Skeletal muscle satellite cell (primary cell): ENCODE measurements at regions not wholly inside any gene's neighbourhood (a gene's known extent, or its start where the extent isn't known, plus 50 kb on each side); places are given as distances from the start of the nearest gene placed in this dataset.

ENCODE experiments used
- H3K27me3 ChIP-seq: 2 replicates; pipeline ENCODE4 v1.7.0; 2013; ENCODE audit warnings: low read length; ENCODE audit not compliant: control insufficient read depth, insufficient read depth
- H3K36me3 ChIP-seq: 2 replicates; pipeline ENCODE4 v1.7.0; 2013; ENCODE audit warnings: mild to moderate bottlenecking, control low read depth, low read length; ENCODE audit not compliant: insufficient read depth
- H3K4me1 ChIP-seq: 2 replicates; pipeline ENCODE4 v1.7.0; 2013; ENCODE audit warnings: low read length; ENCODE audit not compliant: control insufficient read depth, insufficient read depth
- H3K4me2 ChIP-seq: 2 replicates; pipeline ENCODE4 v1.7.0; 2013; ENCODE audit warnings: mild to moderate bottlenecking, low read length
- H3K4me3 ChIP-seq: 2 replicates; pipeline ENCODE4 v1.7.0; 2013; ENCODE audit warnings: low read length
- H3K9ac ChIP-seq: 2 replicates; pipeline ENCODE4 v1.7.0; 2013; ENCODE audit warnings: mild to moderate bottlenecking, low read depth, low read length, moderate library complexity
- H3K9me3 ChIP-seq: replicated peaks from 2 replicates; pipeline ENCODE4 v1.7.0; 2013; ENCODE audit warnings: mild to moderate bottlenecking, control low read depth, low read length

DNA sequence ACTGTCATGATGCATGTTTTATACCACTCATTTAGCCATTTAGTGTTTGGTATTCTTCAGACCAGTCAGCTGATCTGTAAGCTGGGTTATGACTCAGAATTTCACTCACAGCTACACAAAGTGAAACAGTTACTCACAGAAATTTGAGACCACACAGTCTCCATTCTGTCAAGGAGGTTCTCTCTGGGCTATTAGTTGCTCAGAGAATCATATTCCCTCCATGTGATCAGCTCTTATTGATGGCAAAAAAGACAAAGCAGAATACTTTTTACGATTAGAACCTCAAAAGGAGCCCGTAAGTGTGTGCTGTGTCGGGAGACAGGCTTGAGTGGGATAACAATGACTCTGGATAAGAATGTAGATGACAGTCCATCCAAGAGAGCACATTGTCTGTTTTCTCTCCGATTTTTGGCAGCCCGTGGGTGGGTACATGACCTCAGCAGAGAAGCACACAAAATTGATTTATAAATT lies 277.6 kb upstream of the SORCS1 start:
- Histone ChIP-seq H3K4me2 (peak overlapping the region; percentile 53), H3K9me3 (no peaks in the 10 kb centered on the region)

DNA sequence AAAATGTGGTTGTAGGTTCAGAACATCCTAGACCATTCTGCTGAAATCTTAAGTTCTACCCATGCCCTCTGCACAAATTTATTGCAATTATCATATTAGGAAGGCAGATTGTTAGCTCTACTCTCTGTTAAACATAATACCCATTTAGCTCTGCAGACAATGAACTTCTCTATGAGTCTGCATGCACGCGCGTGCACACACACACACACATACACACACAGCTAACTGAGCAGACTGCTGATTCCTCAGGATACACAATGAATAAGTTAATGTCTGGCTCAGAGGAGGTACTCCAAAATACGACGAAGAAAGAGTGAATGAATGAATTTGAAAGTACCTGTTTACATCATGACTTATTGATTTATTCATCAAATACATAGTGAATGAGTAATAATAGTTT lies 276.2 kb upstream of the SORCS1 start:
- Histone ChIP-seq H3K4me2 (no peak overlapping the region), H3K4me1 (peaks cover 4% of the 10 kb centered on the region), H3K9me3 (no peaks in the 10 kb centered on the region), H3K4me3 (no peak overlapping the region), H3K27me3 (no peaks in the 10 kb centered on the region), H3K36me3 (no peaks in the 10 kb centered on the region), H3K9ac (no peak overlapping the region)

More for the DNA sequence above, 277.6 kb upstream of the SORCS1 start:
- Histone ChIP-seq H3K4me1 (peaks cover 4% of the 10 kb centered on the region), H3K4me3 (peak overlapping the region; percentile 53), H3K27me3 (no peaks in the 10 kb centered on the region), H3K36me3 (no peaks in the 10 kb centered on the region), H3K9ac (no peak overlapping the region)

DNA sequence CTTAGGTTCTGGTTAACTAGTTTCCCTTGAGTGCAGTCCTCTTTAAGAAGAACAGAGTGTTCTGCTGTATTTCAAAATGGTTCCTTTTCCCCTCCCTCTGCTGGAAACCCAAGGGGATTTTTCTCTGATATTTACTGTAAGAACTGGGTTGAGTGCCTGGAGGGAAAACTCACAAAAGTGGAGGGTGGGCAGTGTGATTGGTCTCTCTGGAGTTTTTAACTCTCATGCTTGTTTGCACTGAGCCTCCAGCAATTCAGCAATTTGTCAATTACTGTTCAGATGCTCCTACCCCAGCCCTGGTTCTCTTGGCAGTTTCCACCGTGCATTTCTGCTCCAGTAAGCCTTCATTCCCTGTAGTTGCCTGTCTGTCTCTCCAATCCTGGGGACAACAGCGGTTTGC lies 273.4 kb upstream of the SORCS1 start:
- H3K4me1 ChIP-seq: peaks cover 4% of the 10 kb centered on the region
- H3K9ac ChIP-seq: no peak overlapping the region
- no peak overlapping the region for H3K4me3 ChIP-seq
- H3K36me3 ChIP-seq: no peaks in the 10 kb centered on the region
- no peaks in the 10 kb centered on the region for H3K27me3 ChIP-seq
- H3K9me3 ChIP-seq: no peaks in the 10 kb centered on the region
- no peak overlapping the region for H3K4me2 ChIP-seq

DNA sequence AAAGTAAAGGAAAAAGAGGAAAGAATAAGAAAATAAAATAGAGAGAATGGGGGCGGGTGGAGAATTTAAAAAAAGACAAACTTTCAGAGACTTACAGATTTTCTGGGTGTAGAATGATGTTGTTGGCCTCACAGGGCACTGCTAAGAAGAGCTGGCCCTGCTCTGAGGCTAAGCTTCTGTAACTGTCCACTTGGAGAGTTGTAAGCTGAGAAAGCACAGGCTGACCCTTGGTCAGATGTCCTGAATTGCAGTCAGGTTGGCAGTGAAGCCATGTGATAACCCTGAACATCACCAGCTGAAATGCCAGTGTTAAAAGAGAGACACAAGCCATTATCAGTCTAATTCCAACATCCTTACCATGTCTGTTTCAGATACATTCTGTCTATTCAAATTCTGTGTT lies 272.1 kb upstream of the SORCS1 start:
- Histone ChIP-seq H3K9ac (no peak overlapping the region), H3K4me3 (no peak overlapping the region), H3K36me3 (no peaks in the 10 kb centered on the region), H3K27me3 (no peaks in the 10 kb centered on the region), H3K9me3 (no peaks in the 10 kb centered on the region), H3K4me1 (no peaks in the 10 kb centered on the region), H3K4me2 (no peak overlapping the region)

DNA sequence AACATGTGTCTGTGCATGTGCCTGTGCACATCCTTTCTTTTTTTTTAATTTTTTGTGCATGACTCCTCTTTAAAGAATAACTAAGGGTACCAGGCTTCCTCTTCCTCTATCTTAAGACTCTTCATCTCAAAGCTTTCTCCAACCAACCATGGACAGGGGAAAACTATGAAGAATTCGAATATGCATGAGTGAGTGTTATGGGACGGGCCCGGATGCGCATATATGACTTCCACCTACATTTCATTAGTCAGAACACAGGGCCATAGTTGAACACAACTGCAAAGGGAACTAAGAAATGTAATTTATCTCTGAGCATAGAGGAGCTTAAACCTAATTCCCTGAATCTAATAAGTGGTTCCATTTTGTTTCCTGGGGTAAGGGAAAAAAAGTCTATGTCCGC lies 270.3 kb upstream of the SORCS1 start:
- H3K9me3 ChIP-seq: no peaks in the 10 kb centered on the region
- H3K4me2 ChIP-seq: no peak overlapping the region
- no peaks in the 10 kb centered on the region for H3K36me3 ChIP-seq
- H3K9ac ChIP-seq: no peak overlapping the region
- H3K4me1 ChIP-seq: no peaks in the 10 kb centered on the region
- H3K27me3 ChIP-seq: no peaks in the 10 kb centered on the region
- H3K4me3 ChIP-seq: no peak overlapping the region

DNA sequence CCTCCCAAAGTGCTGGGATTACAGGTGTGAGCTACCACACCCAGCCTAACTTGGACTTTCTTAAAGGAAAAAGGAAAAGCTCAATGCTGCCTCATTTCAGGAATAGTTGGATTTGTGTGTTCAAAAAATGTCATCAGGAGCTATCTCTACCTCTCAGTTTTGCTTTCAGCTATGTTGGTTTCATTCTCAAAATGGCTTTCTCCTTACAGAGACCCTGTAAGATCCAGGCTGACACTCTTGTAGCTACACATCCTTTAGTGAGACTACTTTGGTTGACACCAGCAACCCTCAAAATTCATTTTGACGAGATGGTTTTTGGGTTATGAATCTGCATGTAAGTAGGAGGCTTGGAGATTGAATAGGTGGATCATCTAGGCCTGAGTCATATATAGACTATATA lies 269.7 kb upstream of the SORCS1 start:
- H3K4me3 ChIP-seq: no peak overlapping the region
- H3K4me1 ChIP-seq: no peaks in the 10 kb centered on the region
- no peaks in the 10 kb centered on the region for H3K9me3 ChIP-seq
- no peak overlapping the region for H3K4me2 ChIP-seq
- no peak overlapping the region for H3K9ac ChIP-seq
- no peaks in the 10 kb centered on the region for H3K27me3 ChIP-seq
- no peaks in the 10 kb centered on the region for H3K36me3 ChIP-seq

DNA sequence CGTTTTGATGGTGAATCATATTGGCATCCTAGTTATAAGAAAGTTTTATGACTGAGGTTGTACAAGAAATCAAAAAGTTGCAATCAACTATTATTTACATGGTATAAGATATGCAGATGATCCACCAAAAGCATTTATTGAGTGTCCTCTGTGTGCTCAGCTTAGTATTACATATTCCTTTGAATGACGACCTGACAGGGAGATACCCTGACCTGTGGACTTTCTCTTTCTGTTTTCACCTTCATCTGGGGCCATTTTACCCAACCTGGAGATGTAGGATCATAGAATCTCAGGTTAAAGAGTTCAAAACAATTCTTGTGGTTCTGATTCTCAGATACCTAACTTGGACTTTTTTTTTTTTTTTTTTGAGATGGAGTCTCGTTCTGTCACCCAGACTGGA lies 269.1 kb upstream of the SORCS1 start:
- Histone ChIP-seq H3K4me1 (no peaks in the 10 kb centered on the region), H3K9ac (no peak overlapping the region), H3K4me2 (no peak overlapping the region), H3K9me3 (no peaks in the 10 kb centered on the region), H3K4me3 (no peak overlapping the region), H3K27me3 (no peaks in the 10 kb centered on the region), H3K36me3 (no peaks in the 10 kb centered on the region)

DNA sequence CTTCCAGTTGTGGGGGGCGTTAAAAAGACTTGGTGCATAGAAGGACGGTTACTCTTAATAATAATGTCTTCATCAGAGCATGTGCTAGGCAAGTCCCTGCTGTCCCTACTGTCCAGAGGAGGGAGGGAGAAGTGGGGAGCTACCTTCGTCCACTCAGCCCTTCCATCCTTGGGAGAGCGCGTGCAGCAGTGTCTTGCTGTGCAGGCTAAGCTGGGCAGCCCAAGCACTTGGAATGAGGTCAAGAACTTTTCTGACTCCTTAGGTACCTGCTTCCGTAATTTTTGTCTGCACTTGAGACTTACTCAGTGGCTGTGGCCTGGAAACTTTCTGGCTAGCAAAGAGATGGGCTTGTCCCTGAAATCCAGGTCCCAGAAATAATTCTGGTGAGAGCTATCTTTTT lies 265.9 kb upstream of the SORCS1 start:
- Histone ChIP-seq H3K4me2 (no peak overlapping the region), H3K27me3 (no peaks in the 10 kb centered on the region), H3K9me3 (no peaks in the 10 kb centered on the region), H3K9ac (no peak overlapping the region), H3K4me3 (no peak overlapping the region), H3K36me3 (no peaks in the 10 kb centered on the region), H3K4me1 (no peaks in the 10 kb centered on the region)

DNA sequence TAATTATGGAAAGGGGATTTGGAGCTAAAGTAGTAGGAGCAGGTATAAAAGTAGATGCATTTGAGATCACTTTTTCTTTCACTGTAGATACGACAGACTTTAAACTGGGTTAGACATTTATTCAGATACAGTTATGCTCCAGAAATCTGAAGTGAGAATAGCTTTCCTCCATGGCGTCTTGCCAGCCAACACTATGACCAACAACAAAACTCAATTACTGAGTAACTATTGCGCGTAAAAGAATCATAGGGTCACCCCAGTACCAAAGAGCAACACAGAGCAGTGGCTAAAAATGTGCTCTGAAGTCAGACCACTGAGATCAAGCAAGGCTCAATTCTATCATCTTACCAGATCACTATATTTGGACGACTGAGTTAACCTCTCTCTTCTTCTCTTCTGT lies 262.5 kb upstream of the SORCS1 start:
- H3K9me3 ChIP-seq: no peaks in the 10 kb centered on the region
- H3K36me3 ChIP-seq: no peaks in the 10 kb centered on the region
- no peaks in the 10 kb centered on the region for H3K27me3 ChIP-seq
- no peak overlapping the region for H3K4me3 ChIP-seq
- H3K9ac ChIP-seq: no peak overlapping the region
- no peaks in the 10 kb centered on the region for H3K4me1 ChIP-seq
- no peak overlapping the region for H3K4me2 ChIP-seq

DNA sequence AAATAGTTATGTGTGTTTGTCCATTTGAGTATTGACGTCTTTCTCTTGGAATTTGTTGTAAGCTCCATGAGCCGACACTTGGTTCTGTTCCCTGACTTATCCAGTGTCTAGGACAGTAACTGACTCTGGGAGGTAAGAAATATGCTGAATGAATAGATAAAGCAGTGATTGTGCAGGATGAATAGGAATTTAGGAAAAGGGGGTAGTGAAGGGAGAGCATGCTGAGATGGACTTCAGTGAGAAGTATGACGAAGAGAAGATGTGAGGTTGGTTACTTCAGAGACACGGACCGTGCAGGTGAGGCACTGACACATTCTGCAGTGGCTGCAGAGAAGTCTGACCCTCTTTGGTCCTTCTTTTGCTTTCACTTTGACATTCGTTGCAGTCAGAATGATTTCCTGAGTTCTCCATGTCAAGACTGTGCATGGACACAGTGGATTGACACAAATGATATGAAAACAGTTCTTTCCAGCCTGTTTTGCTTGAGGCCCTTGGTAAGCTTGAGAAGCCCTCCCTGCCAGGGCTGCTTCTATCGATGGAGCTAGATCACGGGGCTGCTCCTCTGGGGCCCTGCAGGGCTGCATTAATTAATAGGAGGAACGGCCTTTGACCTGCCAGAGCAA lies 261.5 kb upstream of the SORCS1 start:
- Histone ChIP-seq H3K9ac (no peak overlapping the region), H3K4me3 (no peak overlapping the region), H3K27me3 (no peaks in the 10 kb centered on the region), H3K4me1 (no peaks in the 10 kb centered on the region), H3K36me3 (no peaks in the 10 kb centered on the region), H3K4me2 (peak overlapping the region; percentile 13), H3K9me3 (no peaks in the 10 kb centered on the region)

DNA sequence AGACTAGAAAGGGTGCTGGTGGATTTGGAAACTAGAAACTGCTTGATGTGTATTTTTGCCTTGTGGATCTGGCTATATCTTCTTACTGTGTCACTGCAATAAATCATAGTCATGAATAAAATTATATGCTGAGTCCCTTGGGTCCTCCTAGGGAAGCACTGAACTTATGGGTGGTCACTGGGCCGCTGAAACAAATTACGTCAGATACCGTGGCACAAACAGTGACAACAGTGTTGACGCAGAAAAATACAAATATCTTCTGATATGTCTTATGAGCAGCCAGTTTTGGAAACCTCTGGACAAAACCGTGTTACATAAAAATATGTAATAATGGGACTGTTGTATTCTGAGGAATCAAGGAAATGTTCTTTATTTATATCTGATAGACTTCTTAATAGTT lies 260.1 kb upstream of the SORCS1 start:
- Histone ChIP-seq H3K27me3 (no peaks in the 10 kb centered on the region), H3K36me3 (no peaks in the 10 kb centered on the region), H3K4me1 (no peaks in the 10 kb centered on the region), H3K4me3 (no peak overlapping the region), H3K4me2 (no peak overlapping the region), H3K9me3 (no peaks in the 10 kb centered on the region), H3K9ac (no peak overlapping the region)

DNA sequence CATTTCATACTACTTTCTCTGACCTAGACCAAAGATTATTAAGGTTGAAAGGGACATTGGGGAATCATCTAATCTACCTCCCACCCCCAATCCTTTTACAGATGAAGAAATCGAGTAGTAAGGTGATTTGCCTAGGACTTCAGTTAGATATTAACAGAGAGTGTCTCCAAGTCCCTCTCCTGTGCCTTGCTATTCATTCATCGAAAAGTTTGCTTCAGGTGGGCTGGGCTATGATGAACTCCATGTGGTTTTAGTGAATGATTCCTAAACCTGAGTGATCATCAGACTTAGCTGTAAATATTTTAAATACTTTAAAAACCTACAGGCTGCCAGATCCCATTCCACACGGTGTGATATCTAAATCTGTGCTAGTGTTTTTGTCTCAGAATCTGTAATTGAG lies 259.4 kb upstream of the SORCS1 start:
- Histone ChIP-seq H3K4me3 (no peak overlapping the region), H3K4me1 (no peaks in the 10 kb centered on the region), H3K4me2 (no peak overlapping the region), H3K9ac (no peak overlapping the region), H3K9me3 (no peaks in the 10 kb centered on the region), H3K27me3 (no peaks in the 10 kb centered on the region), H3K36me3 (no peaks in the 10 kb centered on the region)
